Stimulated activated CD4-positive, alpha-beta T cell treated with anti-CD3 and anti-CD28 coated beads, Interleukin-12 subunit alpha, Interleukin-12 subunit beta, amount 100 ng/mL, for 24 hours (primary cell): ENCODE measurements at regions not wholly inside any gene's neighbourhood (a gene's known extent, or its start where the extent isn't known, plus 50 kb on each side); places are given as distances from the start of the nearest gene placed in this dataset.
"Not testable (repeated sequence)": the region's sequence is repeated elsewhere in the genome, so short reads cannot be mapped to it uniquely, and the experiment has no call there.

Source experiments
- DNase-seq, 2 experiments: peaks; one replicate each; pipeline ENCODE4 v3.0.0-alpha.2; 2020; ENCODE audit warnings: low read depth in 2 of 2

DNA sequence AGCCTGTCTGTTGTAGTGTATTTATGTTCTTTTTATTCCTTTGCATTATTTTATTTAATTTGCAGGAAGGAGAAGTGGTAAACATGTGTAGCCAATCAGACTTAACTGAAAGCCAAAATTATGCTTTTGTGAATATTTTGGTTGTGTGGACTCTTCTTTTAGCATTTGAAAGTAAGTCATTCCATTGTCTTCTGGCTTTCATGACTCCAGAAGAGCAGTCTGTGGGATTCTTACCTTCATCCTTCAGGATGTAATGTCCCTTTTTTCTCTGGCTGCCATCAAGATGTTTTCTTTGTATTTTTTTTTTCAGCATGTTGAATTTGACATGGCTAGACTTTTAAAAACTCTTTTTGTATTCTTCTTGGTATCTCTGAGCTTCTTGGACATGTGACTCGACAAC is 895.2 kb upstream of the ZEB2 start:
- no peak for DNase-seq

DNA sequence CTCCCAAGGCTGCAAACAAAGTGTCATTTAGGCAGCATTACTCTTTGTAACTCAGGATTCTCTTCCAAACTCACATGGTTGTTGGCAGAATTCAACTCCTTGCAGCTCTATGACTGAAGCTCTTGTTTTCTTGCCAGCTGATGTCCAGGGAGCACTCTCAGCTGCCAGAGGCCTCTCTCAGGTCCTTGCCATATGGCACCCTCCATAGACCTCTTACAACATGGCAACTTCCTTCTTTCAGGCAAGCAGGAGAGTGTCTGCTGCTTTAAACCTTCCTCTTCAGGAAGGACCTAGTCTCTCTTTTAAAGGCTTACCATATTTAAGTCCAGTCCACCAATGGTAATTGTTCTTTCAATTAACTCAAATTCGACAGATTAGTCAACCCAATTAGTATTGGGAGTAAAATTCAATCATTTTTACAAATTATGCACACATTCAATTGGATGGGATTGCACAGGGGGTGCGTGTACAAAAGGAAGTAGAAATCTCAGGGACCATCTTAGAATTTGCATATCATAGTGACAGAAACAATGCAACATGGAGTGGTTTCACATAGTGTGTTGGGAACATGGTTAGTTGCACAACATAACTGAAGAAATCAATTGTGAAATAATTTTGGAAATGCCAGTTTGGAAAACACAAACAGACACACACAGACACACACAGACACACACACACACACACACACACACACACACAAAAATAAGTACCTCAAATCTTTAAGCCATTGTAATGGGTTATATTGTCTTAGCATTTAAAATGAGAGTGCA is 893.5 kb upstream of the ZEB2 start:
- DNase-seq = no peak

DNA sequence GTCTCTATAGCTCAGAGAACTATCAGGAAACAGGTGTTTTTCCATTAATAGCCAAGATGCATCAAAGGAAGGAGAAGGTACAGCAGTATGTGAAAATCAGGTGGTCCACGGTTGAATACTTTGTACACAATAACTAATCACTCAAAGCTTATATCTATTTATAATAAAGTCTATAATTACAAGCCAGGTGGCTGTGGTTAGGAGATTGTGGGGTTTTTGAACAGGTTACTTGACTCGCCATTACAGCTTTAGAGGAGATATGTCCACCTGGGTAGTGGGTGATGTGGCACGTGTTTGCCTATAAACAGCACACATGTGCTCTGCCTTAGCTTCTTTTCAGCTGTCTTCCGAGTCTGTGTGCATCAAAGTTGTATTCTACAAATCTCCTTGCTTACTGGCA is 892.2 kb upstream of the ZEB2 start:
- DNase-seq = no peak

DNA sequence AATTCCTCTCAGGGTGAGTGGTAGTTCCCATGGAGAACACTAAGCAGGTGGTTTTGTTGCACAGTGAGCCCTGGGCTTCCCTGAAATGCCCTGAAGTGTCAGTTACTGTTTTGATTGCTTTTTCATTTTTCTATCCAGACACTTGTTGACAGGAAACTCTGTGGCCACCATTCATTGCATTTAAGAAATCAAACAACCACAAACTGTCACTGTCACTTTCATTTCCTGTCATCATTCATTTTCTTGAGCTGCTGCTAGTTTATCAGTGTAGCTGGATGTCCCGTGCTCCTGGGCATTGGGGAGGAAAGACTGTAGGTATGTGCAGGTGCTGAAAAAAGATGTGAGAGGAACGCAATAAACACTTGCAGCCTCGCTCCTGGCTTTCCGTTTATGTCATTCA is 891.6 kb upstream of the ZEB2 start:
- DNase-seq = no peak

DNA sequence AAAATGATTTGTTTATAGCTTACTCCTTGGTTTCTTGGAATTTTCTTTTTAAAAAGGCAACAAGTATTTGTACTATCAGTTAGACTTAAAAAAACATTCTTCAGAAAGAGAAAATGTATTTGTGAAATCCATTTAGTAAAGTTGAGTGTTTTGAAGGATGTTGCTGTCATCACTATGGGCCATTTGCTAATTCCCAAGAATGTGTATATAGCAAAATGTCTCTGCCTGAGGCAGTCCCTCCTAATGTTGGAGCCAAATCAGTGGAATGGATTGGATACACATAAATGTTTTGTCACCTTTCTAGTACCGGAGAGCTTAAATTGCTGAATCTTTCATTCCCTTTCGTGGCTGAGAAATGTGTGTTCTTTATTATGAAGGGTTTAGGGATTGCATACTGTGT is 890.2 kb upstream of the ZEB2 start:
- DNase-seq = no peak

DNA sequence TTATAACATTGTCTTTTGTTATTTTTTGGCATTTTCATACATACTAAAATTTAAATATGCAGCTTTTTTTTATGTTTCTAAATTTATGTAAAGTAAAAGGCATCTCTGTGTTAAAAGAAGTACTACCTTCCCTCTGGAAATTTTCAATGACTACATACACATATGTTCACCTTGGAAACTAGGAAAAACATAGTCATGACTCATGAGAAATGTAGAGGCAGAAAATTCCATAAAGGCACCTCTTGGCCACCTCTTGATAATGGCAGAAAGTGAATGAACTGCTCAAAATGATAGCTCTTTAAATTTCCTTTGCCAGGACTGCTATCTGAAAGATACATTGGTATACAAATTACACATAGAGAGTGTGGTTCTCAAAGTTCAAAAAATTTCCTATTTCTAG is 889.1 kb upstream of the ZEB2 start:
- DNase-seq = no peak

DNA sequence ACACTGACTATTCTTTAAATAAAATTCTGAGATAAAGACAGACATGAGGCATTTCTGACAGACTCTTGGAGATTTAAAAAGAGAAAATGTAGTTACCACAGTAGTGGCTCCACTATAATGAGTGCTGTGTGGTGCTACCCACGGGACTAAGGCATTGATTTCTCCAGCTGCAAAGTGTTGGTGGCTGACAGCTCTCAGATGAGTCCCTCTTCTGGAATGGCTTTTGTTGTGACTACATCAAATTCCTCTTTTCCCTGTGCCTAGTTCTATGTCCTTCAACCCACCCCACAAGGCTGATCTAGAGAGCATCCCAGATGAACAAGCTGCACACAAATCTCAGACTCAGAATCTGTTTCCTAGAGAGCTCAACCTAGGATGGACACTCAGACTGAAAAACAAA is 884.8 kb upstream of the ZEB2 start:
- DNase-seq = no peak

DNA sequence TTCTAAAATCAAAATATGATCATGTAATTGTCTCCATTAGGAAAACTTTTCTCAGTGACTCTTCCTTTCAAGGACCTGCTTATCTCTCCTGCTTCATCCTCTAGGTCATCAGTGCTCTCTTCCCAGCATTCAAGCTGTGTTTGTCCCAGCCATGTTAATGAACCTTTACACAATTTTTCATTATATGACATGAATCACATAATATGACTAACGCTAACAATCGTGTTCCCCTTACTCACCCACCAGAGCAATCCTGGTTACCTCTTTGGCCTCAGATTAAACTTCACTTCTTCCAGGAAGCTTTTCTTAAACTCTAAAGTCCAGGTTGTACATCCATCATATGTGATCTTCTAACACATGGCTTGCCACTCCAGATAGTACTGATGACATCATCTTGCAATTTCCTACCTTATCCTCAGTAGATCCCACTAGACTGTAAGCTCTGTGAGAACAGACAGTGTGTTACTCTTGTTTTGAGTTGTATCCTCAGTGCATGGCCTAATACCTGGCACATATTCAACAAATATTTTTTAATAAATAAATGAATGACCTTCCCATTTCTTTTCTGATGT is 882.9 kb upstream of the ZEB2 start:
- DNase-seq = no peak

DNA sequence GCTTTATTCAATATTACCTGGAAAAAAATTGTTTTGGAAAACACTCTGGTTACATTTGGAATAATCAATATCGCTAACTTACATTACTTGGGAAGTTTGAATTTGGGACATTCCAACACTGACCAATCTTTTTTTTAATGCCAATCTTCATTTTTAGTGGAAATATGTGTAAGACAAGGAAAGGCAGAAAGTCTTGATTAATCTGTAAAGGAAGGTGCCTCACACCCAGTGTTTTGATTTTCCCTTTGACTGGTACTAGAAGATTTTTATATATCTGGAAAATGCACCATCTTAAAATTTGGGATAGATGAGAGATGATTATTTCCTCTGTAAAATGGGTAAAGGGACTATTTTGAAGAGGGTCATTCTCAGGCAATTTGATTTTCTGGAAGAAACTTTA is 879.2 kb upstream of the ZEB2 start:
- DNase-seq = no peak

DNA sequence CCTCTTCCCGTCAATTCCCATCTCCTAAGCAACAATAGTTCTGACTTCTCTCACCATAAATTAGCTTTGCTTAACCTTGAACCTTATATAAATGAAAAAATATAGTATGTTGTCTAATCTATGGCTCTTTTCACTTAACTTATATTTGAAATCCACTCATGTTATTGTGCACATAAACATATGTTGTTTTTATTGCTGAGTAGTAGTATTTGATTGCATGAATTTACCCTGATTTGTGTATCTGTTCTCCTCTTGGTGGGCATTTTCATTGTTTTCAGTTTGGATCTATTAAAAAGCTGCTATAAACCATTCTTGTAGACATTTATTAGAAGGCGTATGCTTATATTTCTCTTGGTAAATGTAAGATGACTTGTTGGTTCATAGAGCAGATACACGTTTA is 874.3 kb upstream of the ZEB2 start:
- no peak for DNase-seq

DNA sequence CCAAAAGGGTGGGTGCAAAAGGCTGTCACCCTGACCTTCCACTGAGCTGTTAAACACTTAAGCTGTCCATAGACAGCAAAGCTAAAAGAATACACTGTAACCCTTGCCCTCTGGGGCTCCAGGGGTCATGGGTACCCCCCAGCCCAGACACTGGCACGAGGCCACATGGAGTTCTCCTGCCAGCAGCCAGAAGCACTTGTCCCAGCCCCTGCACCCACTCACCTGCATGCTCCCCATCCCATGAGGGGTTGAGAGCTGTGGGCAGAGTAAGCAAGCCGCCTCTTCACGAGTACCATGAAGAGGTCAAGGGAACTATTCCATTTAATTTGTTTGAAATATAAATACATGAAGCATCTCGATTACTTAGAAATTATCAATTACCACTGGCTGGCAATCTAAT is 867.1 kb upstream of the ZEB2 start:
- DNase-seq = no peak

DNA sequence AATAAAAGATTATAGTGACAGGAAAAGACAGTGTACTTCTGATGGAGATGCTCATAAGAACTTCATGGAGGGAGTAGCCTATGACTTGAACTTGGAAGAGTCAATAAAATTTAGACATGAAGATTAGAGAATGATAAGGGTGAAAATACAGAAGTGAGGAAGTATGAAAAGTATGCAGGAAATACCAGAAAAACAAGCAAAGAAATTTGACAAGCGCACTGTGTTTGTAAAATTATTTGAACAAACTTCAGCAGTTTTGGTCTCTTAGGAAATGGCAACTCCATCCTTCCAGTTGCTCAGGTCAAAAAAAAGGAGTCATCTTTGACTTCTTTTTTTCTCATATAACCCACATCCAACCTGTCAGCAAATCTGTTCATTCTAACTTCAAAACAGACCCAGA is 864.0 kb upstream of the ZEB2 start:
- DNase-seq = no peak

DNA sequence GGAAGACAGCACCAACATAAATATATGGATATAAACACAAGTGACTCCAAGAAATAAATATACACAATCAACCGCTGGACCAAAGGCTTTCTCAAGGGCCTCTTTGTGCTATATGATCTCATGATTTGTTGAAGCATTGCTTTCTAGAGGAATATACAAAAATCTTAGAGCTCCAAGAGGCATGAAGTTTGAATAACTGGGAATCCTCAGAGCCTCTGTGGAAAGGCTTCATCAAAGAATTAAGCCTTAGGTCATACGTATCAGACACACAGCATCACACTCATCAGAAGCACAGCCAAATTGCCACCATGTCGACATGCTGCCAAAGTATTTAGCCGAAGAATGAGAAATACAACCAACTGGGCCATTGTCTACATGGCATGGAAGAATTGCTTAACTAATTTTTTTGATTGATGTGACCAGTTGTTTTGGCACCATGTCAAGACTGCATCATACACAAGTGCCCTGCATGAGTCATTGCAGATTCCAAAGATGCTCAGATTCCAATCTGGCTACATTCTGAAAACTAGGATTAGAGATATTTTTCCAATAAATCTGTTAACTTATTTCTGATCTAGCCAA is 860.6 kb upstream of the ZEB2 start:
- no peak for DNase-seq

DNA sequence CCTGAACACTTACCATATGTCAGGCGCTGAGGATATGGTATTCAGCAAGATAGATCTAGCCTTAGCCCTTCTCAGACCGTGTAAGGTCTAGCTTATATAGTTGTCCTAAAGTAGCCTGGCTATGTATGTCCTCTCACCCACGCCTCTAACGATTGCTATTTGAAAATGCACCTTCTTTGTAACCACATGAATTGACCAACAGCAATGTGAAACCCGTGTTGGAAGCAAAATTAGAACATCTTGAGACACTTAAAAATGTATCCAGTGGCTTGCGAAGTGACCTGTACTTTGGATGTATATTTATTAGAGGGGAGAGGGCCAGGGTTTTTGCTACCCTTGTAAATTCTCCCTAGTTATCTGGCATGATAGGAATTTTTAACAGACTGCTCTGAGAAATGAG is 860.0 kb upstream of the ZEB2 start:
- DNase-seq = no peak

DNA sequence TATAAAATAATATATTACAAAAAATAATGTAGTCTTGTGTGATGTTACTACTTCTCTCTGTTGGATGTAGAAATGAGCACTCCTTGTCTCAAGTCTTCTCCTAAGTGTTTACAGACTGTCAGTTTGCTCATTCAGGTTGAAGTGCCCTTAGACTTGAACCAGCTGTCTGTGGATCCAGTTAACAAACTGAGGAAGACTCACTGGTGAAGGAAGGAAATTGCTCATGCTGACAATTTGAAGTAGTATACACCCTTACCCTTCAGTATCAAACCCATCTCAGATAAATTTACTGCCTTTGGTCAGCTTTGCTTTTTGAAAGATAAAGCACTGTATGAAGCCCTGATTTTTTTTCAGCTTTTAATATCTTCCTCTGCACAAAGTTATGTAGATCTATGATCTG is 854.2 kb upstream of the ZEB2 start:
- no peak for DNase-seq

DNA sequence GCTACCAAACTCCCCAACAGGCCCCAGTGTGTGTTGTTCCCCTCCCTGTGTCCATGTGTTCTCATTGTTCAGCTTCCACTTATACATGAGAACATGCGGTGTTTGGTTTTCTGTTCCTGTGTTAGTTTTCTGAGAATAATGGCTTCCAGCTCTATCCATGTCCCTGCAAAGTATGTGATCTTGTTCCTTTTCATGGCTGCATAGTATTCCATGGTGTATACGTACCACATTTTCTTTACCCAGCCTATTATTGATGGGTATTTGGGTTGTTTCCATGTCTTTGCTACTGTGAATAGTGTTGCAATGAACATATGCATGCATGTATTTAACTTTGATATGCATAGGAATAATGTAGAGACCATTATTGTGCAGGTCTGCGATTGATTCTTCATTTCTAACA is 847.4 kb upstream of the ZEB2 start:
- not testable (repeated sequence) for DNase-seq

DNA sequence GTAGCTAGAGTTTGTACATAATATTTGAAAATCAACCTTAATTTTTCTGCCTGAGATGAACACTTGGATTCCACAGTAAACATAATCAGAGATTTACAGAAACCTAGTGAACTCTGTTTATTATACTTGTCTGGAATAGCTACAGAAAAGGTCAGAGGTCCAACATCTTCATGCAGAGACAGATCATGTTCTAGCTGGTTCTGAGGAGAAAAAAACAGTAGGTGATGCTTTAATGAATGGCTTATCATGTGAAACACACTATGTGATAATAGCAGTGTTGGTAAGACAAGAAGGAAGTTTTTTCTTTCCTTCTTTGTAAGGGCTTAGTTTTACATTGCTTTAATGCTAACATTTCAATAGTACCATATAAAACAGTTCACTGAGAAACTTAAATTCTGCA is 846.4 kb upstream of the ZEB2 start:
- DNase-seq = no peak

DNA sequence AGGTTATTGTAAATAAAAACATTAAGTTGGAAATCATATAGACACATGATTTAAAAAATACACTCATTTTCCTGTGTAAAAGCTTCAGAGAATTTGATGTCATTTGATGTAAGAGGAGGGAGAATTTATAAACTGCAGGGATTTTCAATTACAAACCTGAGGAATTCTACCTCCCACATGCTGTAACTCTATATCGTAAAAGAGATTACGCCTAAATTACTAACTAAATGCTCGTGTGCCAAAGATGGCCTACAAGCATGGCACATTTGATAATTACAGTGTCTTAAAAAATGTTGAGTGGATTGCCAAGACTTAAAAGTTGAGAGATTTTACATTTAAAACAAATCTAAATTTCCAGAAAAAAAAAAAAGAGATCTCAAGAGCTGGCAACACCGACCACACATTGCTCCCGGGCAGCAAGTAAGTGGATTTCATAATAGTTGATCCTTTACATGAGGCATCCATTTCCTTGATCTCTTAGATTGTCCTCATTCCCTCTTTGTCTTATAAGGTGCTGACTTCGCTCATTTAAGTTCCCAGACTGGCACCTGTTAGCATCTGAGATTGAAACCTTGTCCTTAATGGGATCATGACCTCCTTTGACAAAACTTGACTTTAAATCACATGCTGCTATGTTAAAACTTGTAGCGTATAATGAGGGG is 840.3 kb upstream of the ZEB2 start:
- DNase-seq = no peak

DNA sequence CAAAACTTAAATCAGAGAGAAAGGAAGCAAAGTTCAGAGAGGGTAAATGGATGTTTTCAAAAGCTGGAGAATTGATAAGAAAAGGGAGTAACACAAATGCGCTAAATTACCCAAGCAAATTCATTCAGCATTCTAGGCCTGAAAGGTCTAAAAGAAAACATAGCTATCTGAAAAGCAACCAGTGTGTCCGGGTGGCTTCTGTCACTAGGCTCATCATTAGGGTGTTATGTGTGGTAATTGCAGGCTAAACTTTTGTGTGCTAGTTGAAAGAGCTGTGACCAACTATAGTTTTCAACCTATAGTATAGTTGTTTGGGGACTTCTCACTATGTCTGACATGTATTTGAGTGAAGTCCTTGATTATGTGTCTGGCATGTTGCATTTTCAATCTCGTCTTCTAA is 839.6 kb upstream of the ZEB2 start:
- no peak for DNase-seq

DNA sequence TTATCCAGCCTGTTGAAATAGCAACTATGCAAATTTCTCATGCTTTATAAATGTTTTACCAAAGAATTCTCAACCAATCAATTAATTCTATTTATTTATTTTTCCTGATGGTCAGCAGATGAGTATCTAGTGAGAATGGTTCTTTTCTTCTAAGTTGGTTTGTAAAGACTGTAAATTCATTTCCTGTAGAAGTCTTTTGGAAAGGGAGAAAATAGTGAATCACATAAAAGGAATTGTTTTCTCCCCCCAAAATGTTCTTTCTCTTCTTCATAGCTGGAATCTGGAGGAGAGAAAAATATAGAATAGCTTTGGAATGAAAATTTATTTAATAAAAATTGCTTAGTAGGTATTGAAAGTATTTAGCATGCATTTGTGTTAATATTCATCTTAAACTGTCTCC is 836.1 kb upstream of the ZEB2 start:
- DNase-seq = no peak

DNA sequence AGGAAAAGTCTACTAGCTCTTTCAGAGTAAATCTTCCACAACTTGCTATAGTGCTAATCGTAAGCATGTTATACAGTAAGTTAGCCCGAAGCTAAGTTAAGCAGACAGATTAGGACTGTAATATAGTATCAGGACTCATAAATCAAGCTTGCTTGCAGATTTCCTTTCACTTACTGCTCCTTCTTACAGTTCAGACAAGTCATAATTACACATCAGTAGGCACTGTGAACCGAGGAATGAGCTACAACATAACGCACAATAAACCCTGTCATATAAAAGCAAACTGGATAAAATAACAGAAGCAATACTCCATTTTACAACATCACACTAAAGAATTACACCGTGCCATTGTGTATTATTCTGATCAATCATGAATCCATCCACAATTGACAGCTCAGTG is 832.6 kb upstream of the ZEB2 start:
- DNase-seq = no peak

DNA sequence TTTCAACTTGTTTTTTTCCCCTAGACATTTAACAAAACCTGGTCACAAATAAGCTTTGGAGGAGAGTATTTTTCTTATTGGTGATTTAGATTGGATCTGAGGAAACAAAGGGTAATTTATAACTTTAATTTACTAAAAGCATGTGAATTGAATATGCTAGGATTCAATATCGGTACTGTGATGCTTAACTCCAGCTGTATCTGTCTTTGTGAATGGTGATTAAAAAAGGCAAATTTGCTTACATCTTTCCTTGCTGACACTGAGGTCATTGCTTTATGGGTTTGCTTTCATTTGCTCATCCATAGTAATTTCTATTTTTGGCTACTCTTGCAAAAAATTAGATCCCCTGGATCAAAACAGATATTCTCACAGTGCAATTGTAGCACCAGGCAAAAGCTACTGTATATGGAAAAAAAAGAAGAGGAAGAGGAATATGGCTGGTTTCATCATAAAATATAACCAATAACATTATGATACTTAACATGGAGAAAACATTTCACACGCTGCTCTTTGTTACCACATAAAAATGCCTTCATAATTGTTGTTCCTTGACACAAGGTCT is 832.0 kb upstream of the ZEB2 start:
- no peak for DNase-seq

DNA sequence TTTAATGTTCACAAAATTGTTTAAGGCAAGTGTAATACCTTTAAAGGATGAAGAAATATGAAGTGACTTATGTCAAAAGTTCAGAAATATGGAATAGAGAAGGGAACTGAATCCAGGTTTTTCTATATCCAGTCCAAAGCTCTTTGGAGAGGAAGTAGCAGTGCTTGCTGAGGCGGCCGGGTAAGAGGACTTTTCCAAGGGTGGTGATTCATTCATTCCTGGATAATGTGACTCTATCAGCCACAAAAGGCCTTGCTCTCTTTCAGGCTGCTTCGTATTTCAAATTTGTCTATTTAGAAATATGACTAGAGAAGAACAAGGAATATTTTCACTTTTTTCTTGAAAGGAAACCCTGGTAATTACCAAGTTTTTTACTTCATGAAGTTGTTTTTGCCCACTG is 830.1 kb upstream of the ZEB2 start:
- no peak for DNase-seq
